HFF-Myc (cell line): ENCODE measurements at regions not wholly inside any gene's neighbourhood (a gene's known extent, or its start where the extent isn't known, plus 50 kb on each side); places are given as distances from the start of the nearest gene placed in this dataset.

Experiments
- DNase-seq: peaks from one replicate; pipeline ENCODE4 v3.0.0-alpha.2; 2011; ENCODE audit warnings: low read depth; ENCODE audit errors: extremely low read depth
- H3K4me3 ChIP-seq: replicated peaks from 2 replicates; pipeline ENCODE4 v1.5.1; 2011; ENCODE audit warnings: low read depth, mild to moderate bottlenecking, control low read depth, low read length
- CTCF ChIP-seq: IDR thresholded peaks from 2 replicates; pipeline ENCODE4 v1.5.1; 2012; ENCODE audit warnings: mild to moderate bottlenecking, low read depth, low read length, control low read depth; ENCODE audit errors: missing control alignments

GRCh38 chr16:86632206-86632605, 53.9 kb downstream of the FOXL1 start:
- H3K4me3 ChIP-seq: no peak overlapping the region
- no peak for DNase-seq
- no peak for TF ChIP-seq CTCF

- H3K4me3 ChIP-seq: no peak overlapping the region
- DNase-seq: no peak
- no peak for TF ChIP-seq CTCF
Measured at GRCh38 chr16:86632944-86633343, 54.6 kb downstream of the FOXL1 start.

- DNase-seq: no peak
- no peak overlapping the region for H3K4me3 ChIP-seq
- no peak for TF ChIP-seq CTCF
Measured at GRCh38 chr16:86634292-86634691, 55.9 kb downstream of the FOXL1 start.

- no peak for DNase-seq
- no peak for TF ChIP-seq CTCF
Measured at GRCh38 chr16:86635176-86635876, 57.0 kb downstream of the FOXL1 start.

GRCh38 chr16:86635926-86636325, 57.6 kb downstream of the FOXL1 start:
- DNase-seq: no peak
- no peak for TF ChIP-seq CTCF

More at GRCh38 chr16:86635176-86635876, 57.0 kb downstream of the FOXL1 start:
- no peak overlapping the region for H3K4me3 ChIP-seq

GRCh38 chr16:86637744-86638143, 59.4 kb downstream of the FOXL1 start:
- no peak overlapping the region for H3K4me3 ChIP-seq
- no peak for TF ChIP-seq CTCF
- DNase-seq: no peak

More at GRCh38 chr16:86635926-86636325, 57.6 kb downstream of the FOXL1 start:
- H3K4me3 ChIP-seq: no peak overlapping the region

GRCh38 chr16:86638642-86639041, 60.3 kb downstream of the FOXL1 start:
- no peak overlapping the region for H3K4me3 ChIP-seq
- DNase-seq: no peak
- TF ChIP-seq CTCF: no peak
